ENCODE measurements at regions not wholly inside any gene's neighbourhood (a gene's known extent, or its start where the extent isn't known, plus 50 kb on each side); places are given as distances from the start of the nearest gene placed in this dataset.

GRCh38 chr21:25328736-25329135 is 278.5 kb downstream of the MRPL39 start:
- TF ChIP-seq POLR2AphosphoS5 (IDR thresholded peaks at IDR 0.05; ENCODE audit: low read depth) (no peak), JUNB (IDR thresholded peaks at IDR 0.05; ENCODE audit: unreplicated experiment) (no peak), CTCF (conservative IDR thresholded peaks at IDR 0.05; ENCODE audit: low read depth in 2 of 2) (no peak), EZH2phosphoT487 (IDR thresholded peaks at IDR 0.05; ENCODE audit: unreplicated experiment) (no peak), CREB1 (CRISPR knock-in tag; IDR thresholded peaks at IDR 0.05; ENCODE audit: low read depth) (no peak), EZH2 (IDR thresholded peaks at IDR 0.05; ENCODE audit: low read depth, unreplicated experiment) (no peak), STAT1 (IDR thresholded peaks at IDR 0.05; ENCODE audit: unreplicated experiment) (no peak), ZNF114 (CRISPR knock-in tag; IDR thresholded peaks at IDR 0.05) (no peak), ZNF331 (CRISPR knock-in tag; IDR thresholded peaks at IDR 0.05; ENCODE audit: low read depth) (no peak), NANOG (IDR thresholded peaks at IDR 0.05; ENCODE audit: borderline replicate concordance) (no peak)
- TF ChIP-seq, protein P1, sequence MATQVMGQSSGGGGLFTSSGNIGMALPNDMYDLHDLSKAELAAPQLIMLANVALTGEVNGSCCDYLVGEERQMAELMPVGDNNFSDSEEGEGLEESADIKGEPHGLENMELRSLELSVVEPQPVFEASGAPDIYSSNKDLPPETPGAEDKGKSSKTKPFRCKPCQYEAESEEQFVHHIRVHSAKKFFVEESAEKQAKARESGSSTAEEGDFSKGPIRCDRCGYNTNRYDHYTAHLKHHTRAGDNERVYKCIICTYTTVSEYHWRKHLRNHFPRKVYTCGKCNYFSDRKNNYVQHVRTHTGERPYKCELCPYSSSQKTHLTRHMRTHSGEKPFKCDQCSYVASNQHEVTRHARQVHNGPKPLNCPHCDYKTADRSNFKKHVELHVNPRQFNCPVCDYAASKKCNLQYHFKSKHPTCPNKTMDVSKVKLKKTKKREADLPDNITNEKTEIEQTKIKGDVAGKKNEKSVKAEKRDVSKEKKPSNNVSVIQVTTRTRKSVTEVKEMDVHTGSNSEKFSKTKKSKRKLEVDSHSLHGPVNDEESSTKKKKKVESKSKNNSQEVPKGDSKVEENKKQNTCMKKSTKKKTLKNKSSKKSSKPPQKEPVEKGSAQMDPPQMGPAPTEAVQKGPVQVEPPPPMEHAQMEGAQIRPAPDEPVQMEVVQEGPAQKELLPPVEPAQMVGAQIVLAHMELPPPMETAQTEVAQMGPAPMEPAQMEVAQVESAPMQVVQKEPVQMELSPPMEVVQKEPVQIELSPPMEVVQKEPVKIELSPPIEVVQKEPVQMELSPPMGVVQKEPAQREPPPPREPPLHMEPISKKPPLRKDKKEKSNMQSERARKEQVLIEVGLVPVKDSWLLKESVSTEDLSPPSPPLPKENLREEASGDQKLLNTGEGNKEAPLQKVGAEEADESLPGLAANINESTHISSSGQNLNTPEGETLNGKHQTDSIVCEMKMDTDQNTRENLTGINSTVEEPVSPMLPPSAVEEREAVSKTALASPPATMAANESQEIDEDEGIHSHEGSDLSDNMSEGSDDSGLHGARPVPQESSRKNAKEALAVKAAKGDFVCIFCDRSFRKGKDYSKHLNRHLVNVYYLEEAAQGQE (IDR thresholded peaks at IDR 0.05; ENCODE audit: unreplicated experiment) = no peak
- TF ChIP-seq, protein P2, sequence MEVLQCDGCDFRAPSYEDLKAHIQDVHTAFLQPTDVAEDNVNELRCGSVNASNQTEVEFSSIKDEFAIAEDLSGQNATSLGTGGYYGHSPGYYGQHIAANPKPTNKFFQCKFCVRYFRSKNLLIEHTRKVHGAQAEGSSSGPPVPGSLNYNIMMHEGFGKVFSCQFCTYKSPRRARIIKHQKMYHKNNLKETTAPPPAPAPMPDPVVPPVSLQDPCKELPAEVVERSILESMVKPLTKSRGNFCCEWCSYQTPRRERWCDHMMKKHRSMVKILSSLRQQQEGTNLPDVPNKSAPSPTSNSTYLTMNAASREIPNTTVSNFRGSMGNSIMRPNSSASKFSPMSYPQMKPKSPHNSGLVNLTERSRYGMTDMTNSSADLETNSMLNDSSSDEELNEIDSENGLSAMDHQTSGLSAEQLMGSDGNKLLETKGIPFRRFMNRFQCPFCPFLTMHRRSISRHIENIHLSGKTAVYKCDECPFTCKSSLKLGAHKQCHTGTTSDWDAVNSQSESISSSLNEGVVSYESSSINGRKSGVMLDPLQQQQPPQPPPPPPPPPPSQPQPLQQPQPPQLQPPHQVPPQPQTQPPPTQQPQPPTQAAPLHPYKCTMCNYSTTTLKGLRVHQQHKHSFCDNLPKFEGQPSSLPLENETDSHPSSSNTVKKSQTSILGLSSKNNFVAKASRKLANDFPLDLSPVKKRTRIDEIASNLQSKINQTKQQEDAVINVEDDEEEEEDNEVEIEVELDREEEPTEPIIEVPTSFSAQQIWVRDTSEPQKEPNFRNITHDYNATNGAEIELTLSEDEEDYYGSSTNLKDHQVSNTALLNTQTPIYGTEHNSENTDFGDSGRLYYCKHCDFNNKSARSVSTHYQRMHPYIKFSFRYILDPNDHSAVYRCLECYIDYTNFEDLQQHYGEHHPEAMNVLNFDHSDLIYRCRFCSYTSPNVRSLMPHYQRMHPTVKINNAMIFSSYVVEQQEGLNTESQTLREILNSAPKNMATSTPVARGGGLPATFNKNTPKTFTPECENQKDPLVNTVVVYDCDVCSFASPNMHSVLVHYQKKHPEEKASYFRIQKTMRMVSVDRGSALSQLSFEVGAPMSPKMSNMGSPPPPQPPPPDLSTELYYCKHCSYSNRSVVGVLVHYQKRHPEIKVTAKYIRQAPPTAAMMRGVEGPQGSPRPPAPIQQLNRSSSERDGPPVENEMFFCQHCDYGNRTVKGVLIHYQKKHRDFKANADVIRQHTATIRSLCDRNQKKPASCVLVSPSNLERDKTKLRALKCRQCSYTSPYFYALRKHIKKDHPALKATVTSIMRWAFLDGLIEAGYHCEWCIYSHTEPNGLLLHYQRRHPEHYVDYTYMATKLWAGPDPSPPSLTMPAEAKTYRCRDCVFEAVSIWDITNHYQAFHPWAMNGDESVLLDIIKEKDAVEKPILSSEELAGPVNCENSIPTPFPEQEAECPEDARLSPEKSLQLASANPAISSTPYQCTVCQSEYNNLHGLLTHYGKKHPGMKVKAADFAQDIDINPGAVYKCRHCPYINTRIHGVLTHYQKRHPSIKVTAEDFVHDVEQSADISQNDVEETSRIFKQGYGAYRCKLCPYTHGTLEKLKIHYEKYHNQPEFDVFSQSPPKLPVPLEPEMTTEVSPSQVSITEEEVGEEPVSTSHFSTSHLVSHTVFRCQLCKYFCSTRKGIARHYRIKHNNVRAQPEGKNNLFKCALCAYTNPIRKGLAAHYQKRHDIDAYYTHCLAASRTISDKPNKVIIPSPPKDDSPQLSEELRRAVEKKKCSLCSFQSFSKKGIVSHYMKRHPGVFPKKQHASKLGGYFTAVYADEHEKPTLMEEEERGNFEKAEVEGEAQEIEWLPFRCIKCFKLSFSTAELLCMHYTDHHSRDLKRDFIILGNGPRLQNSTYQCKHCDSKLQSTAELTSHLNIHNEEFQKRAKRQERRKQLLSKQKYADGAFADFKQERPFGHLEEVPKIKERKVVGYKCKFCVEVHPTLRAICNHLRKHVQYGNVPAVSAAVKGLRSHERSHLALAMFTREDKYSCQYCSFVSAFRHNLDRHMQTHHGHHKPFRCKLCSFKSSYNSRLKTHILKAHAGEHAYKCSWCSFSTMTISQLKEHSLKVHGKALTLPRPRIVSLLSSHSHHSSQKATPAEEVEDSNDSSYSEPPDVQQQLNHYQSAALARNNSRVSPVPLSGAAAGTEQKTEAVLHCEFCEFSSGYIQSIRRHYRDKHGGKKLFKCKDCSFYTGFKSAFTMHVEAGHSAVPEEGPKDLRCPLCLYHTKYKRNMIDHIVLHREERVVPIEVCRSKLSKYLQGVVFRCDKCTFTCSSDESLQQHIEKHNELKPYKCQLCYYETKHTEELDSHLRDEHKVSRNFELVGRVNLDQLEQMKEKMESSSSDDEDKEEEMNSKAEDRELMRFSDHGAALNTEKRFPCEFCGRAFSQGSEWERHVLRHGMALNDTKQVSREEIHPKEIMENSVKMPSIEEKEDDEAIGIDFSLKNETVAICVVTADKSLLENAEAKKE (CRISPR knock-in tag; IDR thresholded peaks at IDR 0.05) = no peak

Data from GM23338 (cell line).